IMR-90 (cell line): ENCODE measurements at regions not wholly inside any gene's neighbourhood (a gene's known extent, or its start where the extent isn't known, plus 50 kb on each side); places are given as distances from the start of the nearest gene placed in this dataset.

ENCODE experiments used
- CTCF ChIP-seq: conservative IDR thresholded peaks from 2 replicates; pipeline ENCODE4 v1.5.1; 2012; ENCODE audit warnings: mild to moderate bottlenecking, low read depth, low read length, improper control_type of control experiment
- ELK1 ChIP-seq: fragments of 150-350 bp; IDR thresholded peaks from 2 replicates; pipeline ENCODE4 v1.6.1; 2016; ENCODE audit warnings: low read depth, mild to moderate bottlenecking, low read length, moderate library complexity, borderline replicate concordance
- MAZ ChIP-seq: IDR thresholded peaks from 2 replicates; pipeline ENCODE4 v1.6.1; 2012; ENCODE audit warnings: low read depth, mild to moderate bottlenecking, low read length, improper control_type of control experiment, moderate library complexity, borderline replicate concordance
- POLR2A ChIP-seq: IDR thresholded peaks from 2 replicates; pipeline ENCODE4 v1.6.1; 2012; ENCODE audit warnings: mild to moderate bottlenecking, low read depth, low read length
- RFX5 ChIP-seq: IDR thresholded peaks from 2 replicates; pipeline ENCODE4 v1.8.0; 2012; ENCODE audit warnings: low read depth, mild to moderate bottlenecking, low read length, moderate library complexity
- USF2 ChIP-seq: fragments of 150-350 bp; IDR thresholded peaks from 2 replicates; pipeline ENCODE4 v1.6.1; 2017; ENCODE audit warnings: mild to moderate bottlenecking, antibody characterized with exemption, low read length, low read depth

GRCh38 chr14:106842687-106843086 lies 1316.3 kb downstream of the TMEM121 start:
- TF ChIP-seq CTCF (no peak), POLR2A (no peak), USF2 (no peak), MAZ (no peak), RFX5 (no peak), ELK1 (no peak)
